WERI-Rb-1 (cell line): ENCODE measurements at regions not wholly inside any gene's neighbourhood (a gene's known extent, or its start where the extent isn't known, plus 50 kb on each side); places are given as distances from the start of the nearest gene placed in this dataset.

Experiments used
- DNase-seq: peaks from one replicate; pipeline ENCODE4 v3.0.0-alpha.2; 2020
- H3K27ac ChIP-seq: fragments of 250-450 bp; sonication (Bioruptor Pico); 2 replicates; pipeline ENCODE4 v1.5.1; 2020; ENCODE audit warnings: mild to moderate bottlenecking, moderate library complexity
- H3K27me3 ChIP-seq: fragments of 250-450 bp; sonication (Bioruptor Pico); 2 replicates; pipeline ENCODE4 v1.5.1; 2021; ENCODE audit warnings: mild to moderate bottlenecking, low read depth, moderate library complexity; ENCODE audit not compliant: insufficient read depth, severe bottlenecking
- H3K36me3 ChIP-seq: fragments of 250-450 bp; sonication (Bioruptor Pico); 2 replicates; pipeline ENCODE4 v1.5.1; 2020; ENCODE audit warnings: mild to moderate bottlenecking, moderate library complexity
- H3K4me3 ChIP-seq: 2 replicates; pipeline ENCODE4 v1.5.1; 2011; ENCODE audit warnings: low read depth, mild to moderate bottlenecking, control low read depth, low read length
- H3K9me3 ChIP-seq: fragments of 250-450 bp; sonication (Bioruptor Pico); 2 replicates; pipeline ENCODE4 v1.5.1; 2021; ENCODE audit warnings: mild to moderate bottlenecking, moderate library complexity; ENCODE audit not compliant: severe bottlenecking
- CTCF ChIP-seq: IDR thresholded peaks from 2 replicates; pipeline ENCODE4 v1.5.1; 2011; ENCODE audit warnings: low read depth, mild to moderate bottlenecking, control low read depth, inconsistent platforms, low read length

GRCh38 chr2:129907256-129907998, 72.0 kb upstream of the RAB6C start:
- H3K27ac ChIP-seq = no peak overlapping the region
- H3K9me3 ChIP-seq = no peaks in the 10 kb centered on the region
- TF ChIP-seq CTCF = no peak
- no peak for DNase-seq
- no peaks in the 10 kb centered on the region for H3K27me3 ChIP-seq
- no peaks in the 10 kb centered on the region for H3K36me3 ChIP-seq
- no peak overlapping the region for H3K4me3 ChIP-seq

- Histone ChIP-seq H3K27me3 (no peaks in the 10 kb centered on the region), H3K4me3 (no peak overlapping the region), H3K27ac (no peak overlapping the region), H3K36me3 (no peaks in the 10 kb centered on the region), H3K9me3 (no peaks in the 10 kb centered on the region)
- no peak for DNase-seq
- TF ChIP-seq CTCF = no peak
Measured at GRCh38 chr2:129908721-129909373, 70.6 kb upstream of the RAB6C start.

- TF ChIP-seq CTCF = no peak
Measured at GRCh38 chr2:129909651-129910418, 69.6 kb upstream of the RAB6C start.

GRCh38 chr2:129910446-129911362, 68.8 kb upstream of the RAB6C start:
- Histone ChIP-seq H3K27me3 (no peaks in the 10 kb centered on the region), H3K4me3 (no peak overlapping the region)
- TF ChIP-seq CTCF = no peak

More at GRCh38 chr2:129909651-129910418, 69.6 kb upstream of the RAB6C start:
- Histone ChIP-seq H3K27ac (no peak overlapping the region), H3K4me3 (no peak overlapping the region), H3K9me3 (no peaks in the 10 kb centered on the region), H3K27me3 (no peaks in the 10 kb centered on the region), H3K36me3 (no peaks in the 10 kb centered on the region)
- no peak for DNase-seq

GRCh38 chr2:129911363-129912065, 68.0 kb upstream of the RAB6C start:
- Histone ChIP-seq H3K27me3 (no peaks in the 10 kb centered on the region), H3K9me3 (no peaks in the 10 kb centered on the region), H3K27ac (no peak overlapping the region), H3K36me3 (no peaks in the 10 kb centered on the region), H3K4me3 (no peak overlapping the region)
- no peak for DNase-seq
- TF ChIP-seq CTCF = no peak

More at GRCh38 chr2:129910446-129911362, 68.8 kb upstream of the RAB6C start:
- no peaks in the 10 kb centered on the region for H3K9me3 ChIP-seq
- no peaks in the 10 kb centered on the region for H3K36me3 ChIP-seq
- no peak for DNase-seq
- no peak overlapping the region for H3K27ac ChIP-seq
